GM23338 (cell line): ENCODE measurements at regions not wholly inside any gene's neighbourhood (a gene's known extent, or its start where the extent isn't known, plus 50 kb on each side); places are given as distances from the start of the nearest gene placed in this dataset.
"Not testable (repeated sequence)": the region's sequence is repeated elsewhere in the genome, so short reads cannot be mapped to it uniquely, and the experiment has no call there.

ENCODE experiments used
- ATAC-seq: fragments of 200-7000 bp; cut with Tn5 transposase; 3 replicates; pipeline ENCODE4 v1.9.1; 2020
- DNase-seq: peaks from one replicate; pipeline ENCODE4 v3.0.0-alpha.2; 2015; ENCODE audit warnings: low spot score
- H2AFZ ChIP-seq: fragments of 200-600 bp; sonication (generic); 2 replicates; pipeline ENCODE4 v1.8.0; 2016; ENCODE audit warnings: antibody characterized with exemption, mild to moderate bottlenecking, moderate library complexity
- H3F3A ChIP-seq: fragments of 200-600 bp; sonication (generic); replicated peaks from 2 replicates; pipeline ENCODE4 v1.8.0; 2017; ENCODE audit warnings: antibody characterized with exemption, mixed run types, low read depth
- H3K27ac ChIP-seq: fragments of 200-600 bp; sonication (generic); 2 replicates; pipeline ENCODE4 v1.6.1; 2016; ENCODE audit warnings: low read depth
- H3K27me3 ChIP-seq: fragments of 200-600 bp; sonication (generic); 2 replicates; pipeline ENCODE4 v1.8.0; 2016; ENCODE audit warnings: mild to moderate bottlenecking, mixed run types, moderate library complexity; ENCODE audit not compliant: insufficient read depth
- H3K36me3 ChIP-seq: fragments of 200-600 bp; sonication (generic); 2 replicates; pipeline ENCODE4 v1.8.0; 2016; ENCODE audit warnings: mild to moderate bottlenecking; ENCODE audit not compliant: insufficient read depth
- H3K4me1 ChIP-seq: fragments of 200-600 bp; sonication (generic); 2 replicates; pipeline ENCODE4 v1.8.0; 2016; ENCODE audit warnings: mild to moderate bottlenecking, moderate library complexity; ENCODE audit not compliant: insufficient read depth
- H3K4me2 ChIP-seq: fragments of 200-600 bp; sonication (generic); 2 replicates; pipeline ENCODE4 v1.7.1; 2017; ENCODE audit warnings: mixed run types
- H3K4me3 ChIP-seq: fragments of 200-600 bp; sonication (generic); 2 replicates; pipeline ENCODE4 v1.6.1; 2016; ENCODE audit warnings: mixed run types
- H3K79me2 ChIP-seq: fragments of 200-600 bp; sonication (generic); replicated peaks from 2 replicates; pipeline ENCODE4 v1.8.0; 2017; ENCODE audit warnings: mild to moderate bottlenecking; ENCODE audit not compliant: insufficient read depth
- H3K9me2 ChIP-seq: fragments of 200-600 bp; sonication (generic); 2 replicates; pipeline ENCODE4 v1.8.0; 2017; ENCODE audit not compliant: insufficient read depth
- H4K20me1 ChIP-seq: fragments of 200-600 bp; sonication (generic); replicated peaks from 2 replicates; pipeline ENCODE4 v1.8.0; 2017; ENCODE audit warnings: mild to moderate bottlenecking; ENCODE audit not compliant: insufficient read depth
- H3K27ac Mint-ChIP-seq: 2 replicates; pipeline ENCODE4 v1.8.0; 2020; ENCODE audit warnings: inconsistent platforms, mild to moderate bottlenecking, moderate library complexity, mixed read lengths
- H3K27me3 Mint-ChIP-seq: 3 replicates; pipeline ENCODE4 v1.8.0; 2022; ENCODE audit warnings: low read depth, mild to moderate bottlenecking, moderate library complexity, mixed read lengths, inconsistent platforms; ENCODE audit not compliant: insufficient read depth, poor library complexity
- H3K36me3 Mint-ChIP-seq: 3 replicates; pipeline ENCODE4 v1.8.0; 2021; ENCODE audit warnings: low read depth, mild to moderate bottlenecking, inconsistent platforms, moderate library complexity, mixed read lengths
- H3K4me1 Mint-ChIP-seq: 3 replicates; pipeline ENCODE4 v1.8.0; 2020; ENCODE audit warnings: mild to moderate bottlenecking, inconsistent platforms, mixed read lengths
- H3K4me3 Mint-ChIP-seq: 3 replicates; pipeline ENCODE4 v1.8.0; 2021; ENCODE audit warnings: moderate library complexity, mild to moderate bottlenecking, inconsistent platforms, mixed read lengths
- H3K9me3 Mint-ChIP-seq: 3 replicates; pipeline ENCODE4 v1.8.0; 2020; ENCODE audit warnings: moderate library complexity, mild to moderate bottlenecking, inconsistent platforms, mixed read lengths
- CREB1 ChIP-seq: fragments of 250-450 bp; sonication (Bioruptor Pico); IDR thresholded peaks from 2 replicates; pipeline ENCODE4 v1.5.0; 2020; ENCODE audit warnings: low read depth, mild to moderate bottlenecking, moderate library complexity
- EZH2 ChIP-seq: fragments of 200-600 bp; sonication (generic); IDR thresholded peaks from one replicate; pipeline ENCODE4 v1.8.0; 2017; ENCODE audit warnings: antibody characterized with exemption, mild to moderate bottlenecking, low read depth; ENCODE audit not compliant: unreplicated experiment
- EZH2phosphoT487 ChIP-seq: fragments of 200-600 bp; sonication (generic); IDR thresholded peaks from one replicate; pipeline ENCODE4 v1.8.1; 2018; ENCODE audit warnings: antibody characterized with exemption; ENCODE audit not compliant: unreplicated experiment
- JUNB ChIP-seq: IDR thresholded peaks from one replicate; pipeline ENCODE4 v1.6.1; 2016; ENCODE audit warnings: antibody characterized with exemption; ENCODE audit not compliant: unreplicated experiment
- POLR2AphosphoS5 ChIP-seq: IDR thresholded peaks from 2 replicates; pipeline ENCODE4 v1.6.1; 2016; ENCODE audit warnings: antibody characterized with exemption, low read depth
- STAT1 ChIP-seq: IDR thresholded peaks from one replicate; pipeline ENCODE4 v1.6.1; 2016; ENCODE audit warnings: antibody characterized with exemption; ENCODE audit not compliant: unreplicated experiment
- TF ChIP-seq, protein P1 (sequence below), 2 experiments: fragments of 200-600 bp in 1 of 2; sonication (generic) in 1 of 2; conservative IDR thresholded peaks; 2 replicates each; pipeline versions ENCODE4 v1.5.1 to v1.6.1; 2016 to 2017; ENCODE audit warnings: antibody characterized with exemption in 2 of 2, low read depth in 2 of 2, mild to moderate bottlenecking in 2 of 2, moderate library complexity in 1 of 2

- TF ChIP-seq EZH2phosphoT487 (no peak), STAT1 (no peak), CREB1 (CRISPR knock-in tag) (no peak), POLR2AphosphoS5 (no peak)
- TF ChIP-seq, protein P1, sequence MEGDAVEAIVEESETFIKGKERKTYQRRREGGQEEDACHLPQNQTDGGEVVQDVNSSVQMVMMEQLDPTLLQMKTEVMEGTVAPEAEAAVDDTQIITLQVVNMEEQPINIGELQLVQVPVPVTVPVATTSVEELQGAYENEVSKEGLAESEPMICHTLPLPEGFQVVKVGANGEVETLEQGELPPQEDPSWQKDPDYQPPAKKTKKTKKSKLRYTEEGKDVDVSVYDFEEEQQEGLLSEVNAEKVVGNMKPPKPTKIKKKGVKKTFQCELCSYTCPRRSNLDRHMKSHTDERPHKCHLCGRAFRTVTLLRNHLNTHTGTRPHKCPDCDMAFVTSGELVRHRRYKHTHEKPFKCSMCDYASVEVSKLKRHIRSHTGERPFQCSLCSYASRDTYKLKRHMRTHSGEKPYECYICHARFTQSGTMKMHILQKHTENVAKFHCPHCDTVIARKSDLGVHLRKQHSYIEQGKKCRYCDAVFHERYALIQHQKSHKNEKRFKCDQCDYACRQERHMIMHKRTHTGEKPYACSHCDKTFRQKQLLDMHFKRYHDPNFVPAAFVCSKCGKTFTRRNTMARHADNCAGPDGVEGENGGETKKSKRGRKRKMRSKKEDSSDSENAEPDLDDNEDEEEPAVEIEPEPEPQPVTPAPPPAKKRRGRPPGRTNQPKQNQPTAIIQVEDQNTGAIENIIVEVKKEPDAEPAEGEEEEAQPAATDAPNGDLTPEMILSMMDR (conservative IDR thresholded peaks at IDR 0.05; ENCODE audit: low read depth in 2 of 2): no peak
Measured at GRCh38 chr2:8333177-8333831, 348.6 kb upstream of the ID2 start (continued).

GRCh38 chr2:8333832-8334187 lies 348.0 kb upstream of the ID2 start:
- not testable (repeated sequence) for H3F3A ChIP-seq, H3K36me3 Mint-ChIP-seq, H3K9me3 Mint-ChIP-seq, H3K4me2 ChIP-seq, ATAC-seq, H4K20me1 ChIP-seq, H3K4me3 Mint-ChIP-seq, H3K27me3 ChIP-seq, H3K27ac ChIP-seq, H3K79me2 ChIP-seq, DNase-seq, H2AFZ ChIP-seq, H3K36me3 ChIP-seq, H3K4me1 ChIP-seq, H3K4me3 ChIP-seq, H3K9me2 ChIP-seq, H3K27ac Mint-ChIP-seq, H3K27me3 Mint-ChIP-seq
- H3K4me1 Mint-ChIP-seq: peaks cover 12% of the 10 kb centered on the region; the same call in 2 of the 3 replicates

GRCh38 chr2:8334866-8335325 lies 347.0 kb upstream of the ID2 start:
- Histone ChIP-seq H3F3A (no peaks in the 10 kb centered on the region), H3K4me2 (no peak overlapping the region), H3K9me2 (no peaks in the 10 kb centered on the region), H3K27ac (no peak overlapping the region), H3K4me3 (no peak overlapping the region), H3K27me3 (no peaks in the 10 kb centered on the region), H3K4me1 (no peaks in the 10 kb centered on the region), H4K20me1 (no peaks in the 10 kb centered on the region), H2AFZ (no peak overlapping the region), H3K36me3 (no peaks in the 10 kb centered on the region), H3K79me2 (no peaks in the 10 kb centered on the region)
- Mint-ChIP-seq H3K4me1 (peaks cover 12% of the 10 kb centered on the region; the same call in 2 of the 3 replicates), H3K36me3 (no peaks in the 10 kb centered on the region), H3K9me3 (peaks cover 4% of the 10 kb centered on the region; the same call in 2 of the 3 replicates), H3K27ac (no peak overlapping the region), H3K4me3 (no peak overlapping the region), H3K27me3 (no peaks in the 10 kb centered on the region)
- no peak for DNase-seq
- ATAC-seq: no peak
- no peak for TF ChIP-seq EZH2
- no peak for TF ChIP-seq JUNB
- no peak for TF ChIP-seq POLR2AphosphoS5
